LNCaP clone FGC (cell line): ENCODE measurements at regions not wholly inside any gene's neighbourhood (a gene's known extent, or its start where the extent isn't known, plus 50 kb on each side); places are given as distances from the start of the nearest gene placed in this dataset.

Source experiments
- DNase-seq: peaks from one replicate; pipeline ENCODE4 v3.0.0-alpha.2; 2011; ENCODE audit warnings: low read depth
- H3K4me3 ChIP-seq: 2 replicates; pipeline ENCODE4 v1.5.1; 2011; ENCODE audit warnings: mild to moderate bottlenecking, low read depth, low read length, control low read depth
- TF ChIP-seq, protein P1 (sequence below): IDR thresholded peaks from 2 replicates; pipeline ENCODE4 v1.5.1; 2012; ENCODE audit warnings: mild to moderate bottlenecking; ENCODE audit not compliant: control insufficient read depth, insufficient read depth; ENCODE audit errors: extremely low read depth

DNA sequence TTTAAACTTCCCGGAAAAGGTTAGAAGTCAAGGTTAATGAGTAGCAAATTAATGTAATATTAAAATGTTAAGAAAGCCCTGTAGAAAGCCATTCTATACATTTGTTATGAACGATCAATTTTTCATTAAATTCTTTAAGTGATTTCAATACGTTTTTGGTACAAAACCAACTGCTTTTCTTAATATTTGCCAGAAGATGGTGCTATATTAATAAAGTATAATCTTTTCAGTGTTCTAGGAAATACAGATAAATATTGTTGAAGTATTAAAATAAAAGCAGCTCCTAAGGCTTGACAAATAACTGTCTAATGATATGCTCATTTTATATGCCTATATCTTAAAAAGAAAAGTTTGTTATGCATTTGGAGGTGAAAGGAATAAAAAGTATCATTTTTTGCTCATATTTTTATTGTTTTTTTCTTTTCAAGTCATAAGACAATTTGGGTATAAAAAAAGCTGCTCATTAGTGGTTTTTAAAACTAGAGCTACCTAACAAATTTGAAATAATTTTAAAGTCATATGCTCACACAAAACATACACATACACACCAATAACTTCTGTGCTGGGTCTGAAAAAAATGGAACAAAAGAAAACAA is 130.3 kb upstream of the POT1 start:
- no peak overlapping the region for H3K4me3 ChIP-seq
- TF ChIP-seq, protein P1, sequence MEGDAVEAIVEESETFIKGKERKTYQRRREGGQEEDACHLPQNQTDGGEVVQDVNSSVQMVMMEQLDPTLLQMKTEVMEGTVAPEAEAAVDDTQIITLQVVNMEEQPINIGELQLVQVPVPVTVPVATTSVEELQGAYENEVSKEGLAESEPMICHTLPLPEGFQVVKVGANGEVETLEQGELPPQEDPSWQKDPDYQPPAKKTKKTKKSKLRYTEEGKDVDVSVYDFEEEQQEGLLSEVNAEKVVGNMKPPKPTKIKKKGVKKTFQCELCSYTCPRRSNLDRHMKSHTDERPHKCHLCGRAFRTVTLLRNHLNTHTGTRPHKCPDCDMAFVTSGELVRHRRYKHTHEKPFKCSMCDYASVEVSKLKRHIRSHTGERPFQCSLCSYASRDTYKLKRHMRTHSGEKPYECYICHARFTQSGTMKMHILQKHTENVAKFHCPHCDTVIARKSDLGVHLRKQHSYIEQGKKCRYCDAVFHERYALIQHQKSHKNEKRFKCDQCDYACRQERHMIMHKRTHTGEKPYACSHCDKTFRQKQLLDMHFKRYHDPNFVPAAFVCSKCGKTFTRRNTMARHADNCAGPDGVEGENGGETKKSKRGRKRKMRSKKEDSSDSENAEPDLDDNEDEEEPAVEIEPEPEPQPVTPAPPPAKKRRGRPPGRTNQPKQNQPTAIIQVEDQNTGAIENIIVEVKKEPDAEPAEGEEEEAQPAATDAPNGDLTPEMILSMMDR, result peak; percentile 18; the same call in 1 of the 2 replicates
- no peak for DNase-seq

DNA sequence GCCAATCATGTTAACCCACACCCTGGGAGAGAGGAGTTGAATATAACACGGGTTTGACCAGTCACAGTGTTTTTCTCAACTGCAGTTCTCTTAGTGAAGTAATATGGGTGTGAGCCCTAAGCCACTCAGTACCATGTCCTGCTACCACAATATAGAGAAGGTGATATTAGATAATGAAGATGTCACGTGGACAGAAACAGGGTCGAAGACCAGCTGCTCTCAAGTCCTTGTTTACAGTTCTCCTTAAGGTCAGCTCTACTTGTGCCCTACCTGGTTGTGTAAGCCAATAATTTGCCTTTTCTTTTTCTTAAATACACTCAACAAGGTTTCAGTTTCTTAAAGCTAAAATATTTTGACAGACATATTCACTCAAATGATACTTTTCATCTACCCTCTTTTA is 128.3 kb upstream of the POT1 start:
- no peak overlapping the region for H3K4me3 ChIP-seq
- TF ChIP-seq, protein P1, result no peak
- no peak for DNase-seq

DNA sequence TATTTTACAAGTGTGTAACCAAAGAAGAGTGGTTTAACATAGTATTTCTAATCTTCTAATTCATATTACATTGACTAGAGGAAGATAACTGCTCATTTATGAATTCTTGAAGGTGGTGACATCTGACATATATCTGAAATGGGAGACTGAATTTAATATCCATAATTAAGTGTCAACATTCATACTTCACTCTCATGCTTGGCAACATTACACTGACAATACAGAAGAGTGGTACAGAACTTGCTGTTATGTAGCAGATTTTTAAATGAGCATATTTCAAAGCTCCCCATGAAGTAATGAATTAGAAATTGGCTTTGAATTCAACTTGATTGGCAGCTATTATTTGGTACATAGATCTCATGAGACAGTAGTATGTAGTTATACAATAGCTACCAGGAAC is 125.8 kb upstream of the POT1 start:
- DNase-seq, result no peak
- no peak overlapping the region for H3K4me3 ChIP-seq
- TF ChIP-seq, protein P1, result no peak

DNA sequence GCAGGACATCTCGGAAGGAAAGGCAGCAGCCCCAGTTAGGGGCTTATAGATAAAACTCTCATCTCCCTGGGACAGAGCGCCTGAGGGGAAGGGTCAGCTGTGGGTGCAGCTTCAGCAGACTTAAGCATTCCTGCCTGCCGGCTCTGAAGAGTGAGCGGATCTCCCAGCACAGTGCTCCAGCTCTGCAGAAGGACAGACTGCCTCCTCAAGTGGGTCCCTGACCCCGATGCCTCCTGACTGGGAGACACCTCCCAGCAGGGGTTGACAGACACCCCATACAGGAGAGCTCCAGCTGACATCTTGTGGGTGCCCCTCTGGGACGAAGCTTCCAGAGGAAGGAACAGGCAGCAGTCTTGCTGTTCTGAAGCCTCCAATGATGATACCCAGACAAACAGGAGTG is 117.1 kb upstream of the POT1 start:
- H3K4me3 ChIP-seq, result no peak overlapping the region
- TF ChIP-seq, protein P1, result no peak
- DNase-seq, result no peak

DNA sequence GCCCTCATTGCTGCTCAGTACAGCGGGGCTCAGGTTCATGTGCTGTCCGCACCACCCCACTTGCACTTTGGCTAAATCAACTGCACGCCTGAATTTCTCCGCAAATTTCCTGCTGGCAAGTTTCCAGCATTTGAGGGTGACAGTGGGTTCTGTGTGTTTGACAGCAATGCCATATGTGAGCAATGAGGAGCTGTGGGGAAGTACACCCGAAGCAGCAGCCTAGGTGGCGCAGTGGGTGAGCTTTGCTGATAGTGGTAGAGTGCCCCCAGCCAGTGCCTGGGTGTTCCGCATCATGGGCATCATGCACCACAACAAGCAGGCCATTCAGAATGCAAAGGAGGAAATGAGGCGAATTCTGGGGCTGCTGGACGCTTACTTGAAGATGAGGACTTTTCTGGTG is 103.9 kb upstream of the POT1 start:
- TF ChIP-seq, protein P1, result peak; percentile 31; the same call in 1 of the 2 replicates
- peak overlapping the region; percentile 1; the same call in 1 of the 2 replicates for H3K4me3 ChIP-seq
- no peak for DNase-seq

DNA sequence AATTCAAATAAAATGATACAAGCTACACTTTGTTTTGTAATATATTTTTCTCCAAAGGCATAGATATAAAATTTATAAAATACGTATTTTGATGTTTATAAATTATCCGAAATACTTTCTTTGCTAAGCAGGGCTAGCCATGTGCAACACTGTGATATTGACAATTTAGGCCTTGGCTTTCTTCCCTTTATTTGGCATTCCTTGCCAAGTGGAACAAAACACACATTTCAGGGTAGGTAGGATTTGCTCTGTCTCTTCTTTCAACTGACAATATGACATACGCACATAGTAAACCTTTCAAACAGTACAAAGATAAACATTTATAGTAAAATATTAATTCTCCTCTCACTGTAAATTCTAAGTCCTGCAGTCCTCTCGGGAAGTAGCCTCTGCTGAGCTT is 103.3 kb upstream of the POT1 start:
- DNase-seq, result peak; percentile 71
- TF ChIP-seq, protein P1, result no peak
- peak overlapping the region; percentile 1; the same call in 1 of the 2 replicates for H3K4me3 ChIP-seq

DNA sequence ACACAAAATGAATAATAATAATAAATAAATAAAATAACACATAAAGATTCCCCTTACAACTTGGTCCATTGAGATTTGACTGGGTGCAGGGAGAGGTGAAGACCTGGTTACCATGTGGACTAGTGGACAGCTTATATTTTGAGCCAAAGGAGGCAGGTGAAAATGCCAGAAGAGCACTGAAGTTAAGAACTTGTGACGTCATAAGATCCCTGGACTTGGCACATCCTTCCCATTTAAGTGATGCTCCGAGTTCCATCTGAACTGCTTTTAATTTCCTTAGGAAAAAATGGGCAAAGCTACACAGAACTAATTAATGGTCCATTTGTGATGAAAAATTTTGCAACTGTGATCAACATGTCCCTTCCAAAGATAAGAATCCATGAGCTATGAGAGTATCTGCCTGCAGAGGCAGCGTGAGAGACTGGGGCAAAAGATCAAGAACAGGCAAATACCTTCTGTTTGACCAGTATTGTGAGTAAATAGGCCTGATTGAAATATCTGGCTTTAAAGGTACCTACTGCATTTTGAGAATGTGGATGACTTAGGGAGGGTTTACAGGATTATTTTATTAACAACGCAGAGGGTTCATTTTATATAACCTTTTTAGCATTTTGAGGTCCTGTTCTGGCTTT is 101.2 kb upstream of the POT1 start:
- DNase-seq, result no peak
- no peak overlapping the region for H3K4me3 ChIP-seq
- TF ChIP-seq, protein P1, result no peak
